ENCODE measurements at regions not wholly inside any gene's neighbourhood (a gene's known extent, or its start where the extent isn't known, plus 50 kb on each side); places are given as distances from the start of the nearest gene placed in this dataset.

- CTCF ChIA-PET: interaction anchor here (1.5 kb wide), 1 partner anchor 19 kb away, joined by 3 read pairs; no protein-coding TSS in a partner anchor
- dilution Hi-C loops (cut with MboI; ENCODE audit: extremely low pct_ligation_motif_present, low sequenced_read_pairs): no loop called here
- FAIRE-seq: no peak
- Histone ChIP-seq H3K79me2 (ENCODE audit: control insufficient read depth, insufficient read depth, low read length) (no peaks in the 10 kb centered on the region), H4K20me1 (replicated peaks; ENCODE audit: control insufficient read depth, extremely low read depth, insufficient read depth, low read length) (no peaks in the 10 kb centered on the region), H3K36me3 (ENCODE audit: control insufficient read depth in 2 of 2, extremely low read depth in 1 of 2, insufficient read depth in 2 of 2, low read length in 2 of 2) (no peaks in the 10 kb centered on the region), H3K9me1 (replicated peaks; ENCODE audit: control insufficient read depth, extremely low read depth, insufficient read depth, low read length) (no peaks in the 10 kb centered on the region), H3K27me3 (ENCODE audit: control insufficient read depth in 2 of 2, insufficient read depth in 2 of 2, low read length in 2 of 2) (no peaks in the 10 kb centered on the region), H2AFZ (ENCODE audit: low read depth, low read length) (no peak overlapping the region), H3K9ac (replicated peaks; ENCODE audit: extremely low read depth, insufficient read depth, low read length) (no peak overlapping the region), H3K4me3 (replicated peaks in 1 of 3; ENCODE audit: insufficient read depth in 1 of 3, low read depth in 1 of 3, low read length in 3 of 3) (no peak overlapping the region), H3K4me1 (ENCODE audit: control insufficient read depth, extremely low read depth, insufficient read depth, low read length) (no peaks in the 10 kb centered on the region), H3K9me3 (replicated peaks; ENCODE audit: control insufficient read depth, insufficient read depth, low read length) (no peaks in the 10 kb centered on the region), H3K4me2 (ENCODE audit: insufficient read depth, low read length) (no peak overlapping the region), H3K27ac (ENCODE audit: insufficient read depth, low read depth, low read length) (no peak overlapping the region)
- no TSS peak for BruUV-seq (replicated peaks)
- intact Hi-C loops (cut with micrococcal nuclease): no loop called here
- DNase-seq (ENCODE audit: low read depth, low spot score): no peak
- POLR2A ChIA-PET: no interaction called here
- TF ChIP-seq JUN (IDR thresholded peaks at IDR 0.05; ENCODE audit: borderline replicate concordance, insufficient read depth, insufficient read length, low read depth) (no peak), POLR2A (IDR thresholded peaks at IDR 0.05; ENCODE audit: low read depth, low read length) (no peak), CTCF (IDR thresholded peaks at IDR 0.05; ENCODE audit: extremely low read depth in 1 of 2, insufficient read depth in 1 of 2, low read depth in 1 of 2, low read length in 2 of 2) (no peak), MYC (IDR thresholded peaks at IDR 0.05; ENCODE audit: low read depth, low read length) (no peak), POLR2AphosphoS5 (IDR thresholded peaks at IDR 0.05; ENCODE audit: insufficient read depth, low read depth, low read length) (no peak), GATA2 (IDR thresholded peaks at IDR 0.05; ENCODE audit: insufficient read depth, insufficient read length, low read depth, low read length) (no peak), FOS (IDR thresholded peaks at IDR 0.05; ENCODE audit: borderline replicate concordance, insufficient read depth, low read length) (no peak), EZH2 (IDR thresholded peaks at IDR 0.05; ENCODE audit: borderline replicate concordance, low read depth, low read length, severe bottlenecking) (no peak)
- TF ChIP-seq, protein P1, sequence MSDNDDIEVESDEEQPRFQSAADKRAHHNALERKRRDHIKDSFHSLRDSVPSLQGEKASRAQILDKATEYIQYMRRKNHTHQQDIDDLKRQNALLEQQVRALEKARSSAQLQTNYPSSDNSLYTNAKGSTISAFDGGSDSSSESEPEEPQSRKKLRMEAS (IDR thresholded peaks at IDR 0.05; ENCODE audit: insufficient read depth, insufficient read length): no peak
Measured at GRCh38 chr11:93253111-93253510, 55.3 kb upstream of the SLC36A4 start.
